H1 (cell line): ENCODE measurements at regions not wholly inside any gene's neighbourhood (a gene's known extent, or its start where the extent isn't known, plus 50 kb on each side); places are given as distances from the start of the nearest gene placed in this dataset.

Experiments
- CTCF ChIA-PET: fragments of 300-600 bp; sonication (Branson Sonifier 250); formaldehyde crosslinking; loops from one replicate; lab custom pipeline; 2021; ENCODE audit not compliant: partially characterized antibody; lab: Charles Lee
- POLR2A ChIA-PET: fragments of 300-600 bp; sonication (Branson Sonifier 250); formaldehyde crosslinking; loops from one replicate; lab custom pipeline; 2021; ENCODE audit warnings: inconsistent platforms; ENCODE audit not compliant: partially characterized antibody; lab: Charles Lee
- DNase-seq, 2 experiments: peaks; one replicate each; pipeline versions ENCODE4 v3.0.0 to v3.0.0-alpha.2; 2010 to 2022; ENCODE audit warnings: low spot score in 2 of 2, low read depth in 1 of 2, mixed read lengths in 1 of 2
- FAIRE-seq: peaks from 2 replicates; lab custom pipeline; 2011; peaks lifted over from hg19 to GRCh38; lab: Jason Lieb, UNC
- H2AFZ ChIP-seq: 2 replicates; pipeline ENCODE4 v1.8.1; 2012; ENCODE audit warnings: low read length, inconsistent platforms
- H2AK5ac ChIP-seq: 2 replicates; pipeline ENCODE4 v1.6.1; 2013; ENCODE audit warnings: low read depth, low read length
- H2BK120ac ChIP-seq: replicated peaks from 2 replicates; pipeline ENCODE3; 2013; ENCODE audit warnings: low read depth, low read length, inconsistent platforms
- H2BK12ac ChIP-seq: 2 replicates; pipeline ENCODE4 v1.6.1; 2013; ENCODE audit warnings: low read depth, low read length
- H2BK15ac ChIP-seq: 2 replicates; pipeline ENCODE4 v1.6.1; 2013; ENCODE audit warnings: low read length
- H2BK20ac ChIP-seq: 2 replicates; pipeline ENCODE4 v1.6.1; 2013; ENCODE audit warnings: low read length
- H2BK5ac ChIP-seq: 2 replicates; pipeline ENCODE4 v1.6.1; 2013; ENCODE audit warnings: low read depth, low read length
- H3K14ac ChIP-seq: 2 replicates; pipeline ENCODE4 v1.6.1; 2013; ENCODE audit warnings: inconsistent platforms; ENCODE audit not compliant: insufficient read length
- H3K18ac ChIP-seq: 2 replicates; pipeline ENCODE4 v1.6.1; 2013; ENCODE audit warnings: low read length; ENCODE audit errors: extremely low read depth
- H3K23ac ChIP-seq: 2 replicates; pipeline ENCODE4 v1.6.1; 2013; ENCODE audit warnings: inconsistent platforms; ENCODE audit not compliant: insufficient read length
- H3K23me2 ChIP-seq: 2 replicates; pipeline ENCODE4 v1.6.1; 2013; ENCODE audit warnings: low read depth, low read length
- H3K27ac ChIP-seq: 2 replicates; pipeline ENCODE4 v1.6.1; 2011; ENCODE audit warnings: low read depth, low read length, inconsistent platforms
- H3K27me3 ChIP-seq, 4 experiments: replicated peaks in 1 of 4; 1 replicate in 1 of 4; 2 replicates in 3 of 4; pipeline versions ENCODE4 v1.6.1 to v1.8.1; 2011 to 2013; ENCODE audit warnings: low read length in 3 of 4, mild to moderate bottlenecking in 3 of 4, inconsistent platforms in 2 of 4, mixed read lengths in 2 of 4, moderate library complexity in 1 of 4; ENCODE audit not compliant: control insufficient read depth in 3 of 4, insufficient read depth in 3 of 4; ENCODE audit errors: extremely low read depth in 1 of 4
- H3K36me3 ChIP-seq, 4 experiments: 2 replicates each; pipeline versions ENCODE4 v1.6.1 to v1.8.1; 2011 to 2013; ENCODE audit warnings: mild to moderate bottlenecking in 4 of 4, low read length in 3 of 4, moderate library complexity in 2 of 4, control low read depth in 1 of 4, inconsistent platforms in 1 of 4; ENCODE audit not compliant: insufficient read depth in 4 of 4, control insufficient read depth in 2 of 4
- H3K4ac ChIP-seq: replicated peaks from 2 replicates; pipeline ENCODE3; 2013; ENCODE audit warnings: low read length, low read depth, mixed read lengths, inconsistent platforms; ENCODE audit not compliant: insufficient read length
- H3K4me1 ChIP-seq, 4 experiments: replicated peaks in 1 of 4; 1 replicate in 1 of 4; 2 replicates in 3 of 4; pipeline versions ENCODE4 v1.6.1 to v1.8.1; 2011 to 2013; ENCODE audit warnings: low read length in 3 of 4, inconsistent platforms in 2 of 4, mixed read lengths in 1 of 4; ENCODE audit not compliant: insufficient read depth in 4 of 4, control insufficient read depth in 3 of 4
- H3K4me2 ChIP-seq, 2 experiments: 2 replicates each; pipeline versions ENCODE4 v1.6.1 to v1.8.1; 2011 to 2013; ENCODE audit warnings: low read depth in 2 of 2, low read length in 2 of 2, control low read depth in 1 of 2, inconsistent platforms in 1 of 2, mild to moderate bottlenecking in 1 of 2; ENCODE audit not compliant: insufficient read depth in 1 of 2
- H3K4me3 ChIP-seq, 4 experiments: fragments of 200-600, 300-600 bp in 1 of 4; sonication (generic), shearing (Covaris generic), sonication (Bioruptor Twin) in 1 of 4; 2 replicates each; pipeline versions ENCODE4 v1.5.1 to v1.8.1; 2011 to 2016; ENCODE audit warnings: low read length in 4 of 4, low read depth in 3 of 4, control low read depth in 2 of 4, inconsistent platforms in 2 of 4, mild to moderate bottlenecking in 2 of 4, mixed read lengths in 1 of 4, moderate library complexity in 1 of 4; ENCODE audit not compliant: insufficient read depth in 2 of 4; ENCODE audit errors: extremely low read depth in 1 of 4
- H3K56ac ChIP-seq: replicated peaks from 2 replicates; pipeline ENCODE3; 2013; ENCODE audit warnings: low read depth, mild to moderate bottlenecking, mixed read lengths, low read length, inconsistent platforms; ENCODE audit not compliant: insufficient read length
- H3K79me1 ChIP-seq: 2 replicates; pipeline ENCODE4 v1.6.1; 2013; ENCODE audit warnings: low read depth, low read length, control low read depth
- H3K79me2 ChIP-seq, 2 experiments: 2 replicates each; pipeline versions ENCODE4 v1.6.1 to v1.8.1; 2012 to 2013; ENCODE audit warnings: low read length in 2 of 2, mild to moderate bottlenecking in 2 of 2, inconsistent platforms in 1 of 2; ENCODE audit not compliant: insufficient read depth in 2 of 2, control insufficient read depth in 1 of 2
- H3K9ac ChIP-seq, 4 experiments: replicated peaks in 1 of 4; 1 replicate in 1 of 4; 2 replicates in 3 of 4; pipeline versions ENCODE4 v1.6.1 to v1.8.1; 2011 to 2013; ENCODE audit warnings: low read depth in 3 of 4, low read length in 3 of 4, control low read depth in 2 of 4, mild to moderate bottlenecking in 2 of 4, moderate library complexity in 2 of 4, inconsistent platforms in 1 of 4; ENCODE audit errors: extremely low read depth in 1 of 4
- H3K9me3 ChIP-seq, 2 experiments: 2 replicates each; pipeline versions ENCODE4 v1.6.1 to v1.8.1; 2012 to 2013; ENCODE audit warnings: mild to moderate bottlenecking in 2 of 2, moderate library complexity in 2 of 2, control low read depth in 1 of 2, inconsistent platforms in 1 of 2, low read depth in 1 of 2, low read length in 1 of 2, mixed read lengths in 1 of 2; ENCODE audit not compliant: insufficient read depth in 2 of 2
- H4K20me1 ChIP-seq, 2 experiments: replicated peaks in 1 of 2; 2 replicates each; pipeline versions ENCODE3 to v1.8.1; 2011 to 2013; ENCODE audit warnings: inconsistent platforms in 2 of 2, low read length in 2 of 2, mild to moderate bottlenecking in 1 of 2; ENCODE audit not compliant: insufficient read depth in 2 of 2, control insufficient read depth in 1 of 2
- H4K5ac ChIP-seq: 2 replicates; pipeline ENCODE4 v1.6.1; 2013; ENCODE audit warnings: low read length, low read depth, mixed read lengths, inconsistent platforms; ENCODE audit not compliant: insufficient read length
- H4K8ac ChIP-seq: 2 replicates; pipeline ENCODE4 v1.8.0; 2013; ENCODE audit warnings: mild to moderate bottlenecking, moderate library complexity, low read length, inconsistent platforms; ENCODE audit not compliant: insufficient read depth; ENCODE audit errors: extremely low read depth
- H4K91ac ChIP-seq: replicated peaks from 2 replicates; pipeline ENCODE3; 2013; ENCODE audit warnings: low read length, mixed read lengths, inconsistent platforms; ENCODE audit not compliant: insufficient read length
- CREB1 ChIP-seq: IDR thresholded peaks from 2 replicates; pipeline ENCODE4 v1.6.1; 2012; ENCODE audit warnings: inconsistent platforms
- EP300 ChIP-seq, 2 experiments: IDR thresholded peaks; 1 replicate in 1 of 2; 2 replicates in 1 of 2; pipeline ENCODE4 v1.6.1; 2011 to 2012; ENCODE audit warnings: low read depth in 2 of 2, low read length in 2 of 2, mild to moderate bottlenecking in 2 of 2, borderline replicate concordance in 1 of 2, inconsistent platforms in 1 of 2, moderate library complexity in 1 of 2
- HDAC6 ChIP-seq: IDR thresholded peaks from one replicate; pipeline ENCODE4 v1.7.1; 2012; ENCODE audit warnings: low read depth, mild to moderate bottlenecking, inconsistent platforms, low read length, moderate library complexity
- KDM1A ChIP-seq: fragments of 200-600, 300-600 bp; sonication (generic); IDR thresholded peaks from 2 replicates; pipeline ENCODE4 v1.7.1; 2016; ENCODE audit warnings: mild to moderate bottlenecking, low read length, borderline replicate concordance
- NANOG ChIP-seq: IDR thresholded peaks from 2 replicates; pipeline ENCODE4 v1.6.1; 2011; ENCODE audit warnings: low read length, low read depth, mild to moderate bottlenecking, inconsistent platforms; ENCODE audit not compliant: insufficient read depth, poor library complexity, severe bottlenecking
- NRF1 ChIP-seq: IDR thresholded peaks from 2 replicates; pipeline ENCODE4 v1.6.1; 2011; ENCODE audit warnings: mild to moderate bottlenecking, low read depth, low read length, improper control_type of control experiment
- RBBP5 ChIP-seq: IDR thresholded peaks from 2 replicates; pipeline ENCODE4 v1.7.1; 2012; ENCODE audit warnings: low read depth, mild to moderate bottlenecking, inconsistent platforms, low read length, moderate library complexity, borderline replicate concordance
- RNF2 ChIP-seq: fragments of 200-900, 300-1000 bp; sonication (generic); IDR thresholded peaks from 2 replicates; pipeline ENCODE4 v1.7.1; 2016; ENCODE audit warnings: borderline replicate concordance, low read depth, mild to moderate bottlenecking, antibody characterized with exemption, low read length; ENCODE audit not compliant: poor library complexity, severe bottlenecking; ENCODE audit errors: missing control alignments
- SP2 ChIP-seq: IDR thresholded peaks from 2 replicates; pipeline ENCODE4 v1.6.1; 2012; ENCODE audit warnings: mild to moderate bottlenecking, low read length, inconsistent platforms
- SP4 ChIP-seq: IDR thresholded peaks from 2 replicates; pipeline ENCODE4 v1.6.1; 2012; ENCODE audit warnings: low read length, inconsistent platforms
- WGBS, 2 experiments: shearing (Covaris generic) in 1 of 2; methylation state at CpG; one replicate each; pipeline versions ENCODE4 v1.1.6 to v1.1.7; 2013 to 2015; ENCODE audit warnings: low lambda C conversion rate in 2 of 2, mixed read lengths in 2 of 2, inconsistent platforms in 1 of 2, low coverage in 1 of 2, missing lambda C conversion rate in 1 of 2; ENCODE audit not compliant: insufficient replicate concordance in 2 of 2, insufficient coverage in 1 of 2, insufficient read length in 1 of 2; ENCODE audit errors: extremely low coverage in 1 of 2, missing lambda C conversion rate in 1 of 2; 5-methylcytosine and 5-hydroxymethylcytosine counted together
- TF ChIP-seq, protein P1 (sequence below): IDR thresholded peaks from 2 replicates; pipeline ENCODE4 v1.6.1; 2012; ENCODE audit warnings: inconsistent platforms

DNA sequence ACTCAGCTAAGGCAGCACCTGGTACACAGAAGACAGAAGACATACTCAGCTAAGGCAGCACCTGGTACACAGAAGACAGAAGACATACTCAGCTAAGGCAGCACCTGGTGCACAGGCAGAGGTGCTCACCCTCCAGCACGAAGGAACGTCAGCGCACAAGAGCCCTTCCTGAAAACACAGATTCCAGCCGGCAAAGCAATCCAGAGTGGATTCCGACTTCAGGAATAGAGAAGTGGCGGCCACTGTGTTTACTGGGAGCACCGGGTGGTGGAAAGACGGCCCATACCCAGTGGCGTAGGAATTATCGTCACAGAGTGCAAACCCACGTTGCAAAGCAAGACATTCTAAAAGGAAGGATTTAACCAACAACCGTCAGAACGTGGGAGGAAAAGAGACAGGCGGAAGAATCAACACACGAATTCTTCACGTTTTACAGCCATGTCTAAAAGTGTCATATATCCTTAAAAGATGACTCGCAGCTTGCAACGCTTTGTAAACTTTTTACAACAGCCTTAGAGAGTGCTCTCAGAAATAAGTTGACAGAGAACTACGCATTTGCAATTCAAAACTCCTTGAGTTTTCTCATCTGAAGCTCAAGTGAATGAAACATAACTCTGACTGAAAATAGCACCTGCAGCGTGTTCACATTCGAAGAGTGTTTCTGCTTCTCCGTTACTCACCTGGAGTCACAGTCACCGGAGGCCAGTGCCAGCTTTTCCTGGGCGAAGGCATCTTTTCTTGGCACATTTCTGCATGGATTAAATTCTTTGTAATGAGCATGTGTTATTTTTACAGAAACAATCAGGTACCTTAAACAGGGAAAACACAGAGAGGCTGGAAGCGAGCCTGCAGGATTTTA lies 55.8 kb upstream of the GALNT9 start:
- Histone ChIP-seq H3K4me3 (no peak overlapping the region), H3K4me2 (no peak overlapping the region), H3K56ac (no peak overlapping the region), H2BK12ac (no peak overlapping the region), H3K9ac (no peak overlapping the region), H3K14ac (no peak overlapping the region), H3K18ac (no peak overlapping the region), H2BK5ac (no peak overlapping the region), H2AK5ac (no peak overlapping the region), H3K23ac (no peak overlapping the region), H4K20me1 (peaks cover 0 to 1% of the 10 kb centered on the region in 2 experiments), H2AFZ (no peak overlapping the region), H3K79me2 (no peaks in the 10 kb centered on the region), H3K9me3 (no peaks in the 10 kb centered on the region), H3K79me1 (no peaks in the 10 kb centered on the region), H4K91ac (no peak overlapping the region), H2BK120ac (no peak overlapping the region), H3K23me2 (no peaks in the 10 kb centered on the region), H3K4me1 (peaks cover 0 to 26% (median 15%) of the 10 kb centered on the region in 4 experiments; a peak in 6 of 7 replicates), H4K8ac (no peak overlapping the region; the same call in 1 of the 2 replicates), H4K5ac (no peak overlapping the region), H3K4ac (no peak overlapping the region), H2BK20ac (no peak overlapping the region), H3K36me3 (no peaks in the 10 kb centered on the region), H2BK15ac (no peak overlapping the region), H3K27me3 (peaks cover 14 to 78% (median 64%) of the 10 kb centered on the region in 4 experiments), H3K27ac (no peak overlapping the region)
- 76% methylated on average over 25 of the region's 25 CpGs; no CpG with 5 or more reads in 1 of the 2 experiments for WGBS, 2 experiments
- FAIRE-seq: no peak
- DNase-seq: no peak
- POLR2A ChIA-PET: interaction anchor here (1.1 to 2.0 kb wide), 3 partner anchors 9 to 200 kb away, joined by 3 to 9 read pairs (median 3); no protein-coding TSS in a partner anchor
- CTCF ChIA-PET: interaction anchor here (1.2 to 5.0 kb wide), 3 partner anchors 11 to 122 kb away, joined by 4 to 25 read pairs (median 4); no protein-coding TSS in a partner anchor
- TF ChIP-seq RNF2 (no peak), RBBP5 (no peak), SP2 (no peak), EP300 (IDR thresholded peaks at IDR 0.05; ENCODE audit: borderline replicate concordance in 1 of 2, low read depth in 2 of 2, low read length in 2 of 2) (no peak), CREB1 (no peak), HDAC6 (no peak), KDM1A (no peak), NANOG (no peak), SP4 (no peak), NRF1 (no peak)
- TF ChIP-seq, protein P1, sequence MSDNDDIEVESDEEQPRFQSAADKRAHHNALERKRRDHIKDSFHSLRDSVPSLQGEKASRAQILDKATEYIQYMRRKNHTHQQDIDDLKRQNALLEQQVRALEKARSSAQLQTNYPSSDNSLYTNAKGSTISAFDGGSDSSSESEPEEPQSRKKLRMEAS: no peak
